GM12873 (cell line): ENCODE measurements at regions not wholly inside any gene's neighbourhood (a gene's known extent, or its start where the extent isn't known, plus 50 kb on each side); places are given as distances from the start of the nearest gene placed in this dataset.

Source experiments
- TF ChIP-seq, protein P1 (sequence below): IDR thresholded peaks from 2 replicates; pipeline ENCODE4 v1.5.1; 2012; ENCODE audit warnings: low read depth, mild to moderate bottlenecking, moderate library complexity, low read length, control low read depth; ENCODE audit not compliant: insufficient read depth; ENCODE audit errors: missing control alignments

DNA sequence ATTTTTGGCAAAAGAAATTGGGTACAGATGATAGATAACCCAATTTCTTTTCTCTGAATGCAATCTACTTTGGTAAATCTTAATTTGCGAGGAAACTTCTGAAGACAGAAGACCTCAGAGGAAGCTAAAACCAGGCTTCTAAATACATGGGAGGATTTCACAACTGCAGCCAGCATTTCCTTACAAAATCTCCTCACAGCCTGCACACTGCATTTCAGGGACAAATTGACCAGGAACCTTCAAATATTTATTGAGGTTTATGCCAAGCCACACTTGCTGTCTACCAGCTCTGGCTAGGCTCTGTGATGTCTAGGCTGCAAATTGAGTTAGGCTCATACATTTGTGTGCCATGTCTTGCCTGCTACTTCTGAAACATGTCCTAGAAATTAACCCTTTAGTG, 167.3 kb upstream of the CDH5 start:
- TF ChIP-seq, protein P1, sequence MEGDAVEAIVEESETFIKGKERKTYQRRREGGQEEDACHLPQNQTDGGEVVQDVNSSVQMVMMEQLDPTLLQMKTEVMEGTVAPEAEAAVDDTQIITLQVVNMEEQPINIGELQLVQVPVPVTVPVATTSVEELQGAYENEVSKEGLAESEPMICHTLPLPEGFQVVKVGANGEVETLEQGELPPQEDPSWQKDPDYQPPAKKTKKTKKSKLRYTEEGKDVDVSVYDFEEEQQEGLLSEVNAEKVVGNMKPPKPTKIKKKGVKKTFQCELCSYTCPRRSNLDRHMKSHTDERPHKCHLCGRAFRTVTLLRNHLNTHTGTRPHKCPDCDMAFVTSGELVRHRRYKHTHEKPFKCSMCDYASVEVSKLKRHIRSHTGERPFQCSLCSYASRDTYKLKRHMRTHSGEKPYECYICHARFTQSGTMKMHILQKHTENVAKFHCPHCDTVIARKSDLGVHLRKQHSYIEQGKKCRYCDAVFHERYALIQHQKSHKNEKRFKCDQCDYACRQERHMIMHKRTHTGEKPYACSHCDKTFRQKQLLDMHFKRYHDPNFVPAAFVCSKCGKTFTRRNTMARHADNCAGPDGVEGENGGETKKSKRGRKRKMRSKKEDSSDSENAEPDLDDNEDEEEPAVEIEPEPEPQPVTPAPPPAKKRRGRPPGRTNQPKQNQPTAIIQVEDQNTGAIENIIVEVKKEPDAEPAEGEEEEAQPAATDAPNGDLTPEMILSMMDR, result no peak

DNA sequence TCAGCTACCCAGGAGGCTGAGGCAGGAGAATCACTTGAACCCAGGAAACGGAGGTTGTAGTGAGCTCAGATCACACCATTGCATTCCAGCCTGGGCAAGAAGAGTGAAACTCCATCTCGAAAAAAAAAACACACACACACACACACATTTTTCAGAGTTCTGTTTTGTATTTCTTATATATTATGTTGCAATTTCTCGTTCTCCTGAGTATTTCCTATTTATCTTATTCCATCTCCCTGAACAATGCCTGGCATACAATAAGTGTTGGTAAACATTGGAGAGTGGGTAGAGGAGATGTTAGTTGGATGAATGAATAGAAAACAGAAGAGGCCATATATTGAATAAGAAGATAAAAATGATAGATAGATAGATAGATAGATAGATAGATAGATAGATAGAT, 167.8 kb upstream of the CDH5 start:
- TF ChIP-seq, protein P1, result no peak

DNA sequence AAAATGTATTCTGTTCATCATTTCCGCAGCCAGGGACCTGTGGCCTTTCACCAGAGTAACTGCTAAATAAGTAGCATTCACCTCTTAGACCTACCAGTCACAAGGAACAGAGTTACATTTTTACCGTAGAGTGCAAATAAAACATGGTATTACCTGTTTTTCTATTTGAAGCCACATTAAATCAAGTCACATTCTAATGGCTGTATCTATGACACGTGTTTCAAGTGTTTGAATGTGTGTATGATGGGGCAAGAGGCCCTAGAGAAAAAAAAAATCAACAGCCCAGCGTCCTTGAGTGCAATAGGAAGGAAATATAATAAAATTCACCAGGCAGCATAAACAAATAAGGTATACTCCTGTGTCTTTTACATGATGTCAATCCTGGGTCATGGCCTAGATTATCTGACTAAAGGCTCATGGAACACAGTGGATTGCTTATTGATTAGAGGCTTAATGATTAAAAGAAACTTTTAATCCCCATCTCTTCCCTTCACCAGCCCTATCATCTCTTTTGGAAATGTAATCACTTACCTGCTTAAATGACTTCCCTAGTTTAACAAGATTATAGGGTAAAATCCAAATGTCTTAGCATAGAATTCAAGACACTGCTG, 168.7 kb upstream of the CDH5 start:
- TF ChIP-seq, protein P1, result no peak

DNA sequence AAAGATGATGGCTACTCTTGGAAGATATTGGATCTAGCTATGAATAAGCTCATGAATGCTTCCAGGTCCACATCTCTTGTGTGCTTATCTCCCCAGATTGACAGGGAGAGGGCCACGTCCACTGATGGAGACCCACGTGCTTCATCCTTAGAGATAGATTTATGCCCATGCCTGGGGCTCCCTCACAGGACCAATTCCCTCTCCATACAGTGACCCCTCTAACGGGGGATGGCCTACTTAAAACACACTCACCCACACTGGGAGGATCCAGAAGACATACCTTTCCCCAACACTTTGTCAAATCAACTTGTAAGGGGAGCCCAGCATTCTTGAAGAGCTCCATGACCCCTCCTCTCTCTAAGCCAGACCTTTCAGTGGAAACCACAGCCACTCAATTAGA, 169.7 kb upstream of the CDH5 start:
- TF ChIP-seq, protein P1, result no peak

DNA sequence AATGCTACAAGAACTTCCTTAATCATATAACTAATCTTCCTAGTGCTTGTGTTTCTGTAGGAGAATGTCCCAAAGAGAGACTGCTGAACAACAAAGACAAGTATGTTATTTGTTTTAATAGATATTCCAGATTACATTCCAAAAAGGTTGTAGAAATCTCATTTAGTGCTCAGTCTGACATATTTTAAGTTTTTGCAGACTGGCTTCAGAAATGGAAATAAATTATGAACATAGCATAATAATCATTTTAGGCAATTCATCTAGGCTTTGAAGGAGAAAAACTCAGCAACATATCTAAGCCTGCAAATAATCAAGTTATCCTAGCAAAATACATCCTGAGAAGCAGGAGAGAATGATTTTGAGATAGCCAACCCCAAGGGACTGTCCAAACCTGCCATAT, 171.6 kb upstream of the CDH5 start:
- TF ChIP-seq, protein P1, result no peak

DNA sequence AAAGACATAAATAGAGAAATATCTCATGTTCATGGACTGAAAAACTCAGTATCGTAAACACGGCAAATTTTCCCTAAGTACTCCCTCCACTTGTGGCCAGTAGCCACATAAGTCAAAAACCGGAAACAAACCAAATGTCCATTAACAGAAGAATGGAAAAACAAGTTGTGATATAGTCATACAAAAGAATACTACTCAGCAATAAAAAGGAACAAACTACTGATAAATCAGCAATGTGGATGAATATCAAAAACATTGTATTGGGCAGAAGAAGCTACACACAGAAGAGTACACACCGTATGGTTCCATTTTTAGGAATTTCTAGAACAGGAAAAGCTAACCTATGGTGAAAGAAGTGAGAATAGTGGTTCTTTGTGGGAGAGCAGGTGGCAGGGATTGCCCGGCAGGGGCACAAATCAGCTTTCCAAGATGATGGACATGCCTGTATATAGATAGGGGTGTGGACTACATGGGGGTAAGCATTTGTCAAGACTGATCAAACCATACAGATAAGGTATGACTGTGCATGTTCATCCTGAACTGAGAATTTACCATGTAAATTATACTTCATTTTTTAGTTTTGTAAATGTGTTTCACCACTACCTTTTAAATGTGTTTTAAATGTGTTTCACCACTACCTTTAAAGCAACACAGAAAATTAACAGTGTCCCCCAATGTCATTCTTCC, 172.8 kb upstream of the CDH5 start:
- TF ChIP-seq, protein P1, result no peak

DNA sequence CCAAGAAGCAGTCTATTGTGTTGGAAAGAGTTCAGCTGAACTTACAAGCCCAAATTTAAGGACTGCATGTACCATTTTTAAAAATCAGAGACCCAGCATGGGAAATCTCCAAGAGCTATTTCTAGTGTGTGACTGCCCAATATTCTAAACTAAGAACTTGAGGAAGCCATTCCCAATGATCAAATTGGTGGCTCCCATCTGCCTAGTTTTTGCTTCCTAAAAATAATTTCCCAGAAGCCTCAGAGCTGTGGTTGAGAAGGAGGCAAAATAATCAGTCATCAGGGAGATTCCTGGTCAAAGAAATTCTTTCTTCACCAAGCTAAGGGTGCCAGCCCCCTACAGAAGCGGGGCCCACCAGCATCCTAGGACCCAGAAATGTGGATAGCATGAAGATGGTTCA, 176.1 kb upstream of the CDH5 start:
- TF ChIP-seq, protein P1, result no peak
